22Rv1 (cell line): ENCODE measurements at regions not wholly inside any gene's neighbourhood (a gene's known extent, or its start where the extent isn't known, plus 50 kb on each side); places are given as distances from the start of the nearest gene placed in this dataset.

Source experiments
- CTCF ChIP-seq: fragments of 450-650 bp; IDR thresholded peaks from 2 replicates; pipeline ENCODE4 v1.5.1; 2017; ENCODE audit warnings: mild to moderate bottlenecking
- ZFX ChIP-seq: fragments of 450-650 bp; IDR thresholded peaks from 2 replicates; pipeline ENCODE4 v1.6.1; 2017; ENCODE audit warnings: antibody characterized with exemption, borderline replicate concordance

- no peak for TF ChIP-seq CTCF
- TF ChIP-seq ZFX: no peak
Observed at GRCh38 chr2:52084759-52085158, 1052.8 kb upstream of the NRXN1 start.
